ENCODE measurements at regions not wholly inside any gene's neighbourhood (a gene's known extent, or its start where the extent isn't known, plus 50 kb on each side); places are given as distances from the start of the nearest gene placed in this dataset.
"Not testable (repeated sequence)": the region's sequence is repeated elsewhere in the genome, so short reads cannot be mapped to it uniquely, and the experiment has no call there.

DNA sequence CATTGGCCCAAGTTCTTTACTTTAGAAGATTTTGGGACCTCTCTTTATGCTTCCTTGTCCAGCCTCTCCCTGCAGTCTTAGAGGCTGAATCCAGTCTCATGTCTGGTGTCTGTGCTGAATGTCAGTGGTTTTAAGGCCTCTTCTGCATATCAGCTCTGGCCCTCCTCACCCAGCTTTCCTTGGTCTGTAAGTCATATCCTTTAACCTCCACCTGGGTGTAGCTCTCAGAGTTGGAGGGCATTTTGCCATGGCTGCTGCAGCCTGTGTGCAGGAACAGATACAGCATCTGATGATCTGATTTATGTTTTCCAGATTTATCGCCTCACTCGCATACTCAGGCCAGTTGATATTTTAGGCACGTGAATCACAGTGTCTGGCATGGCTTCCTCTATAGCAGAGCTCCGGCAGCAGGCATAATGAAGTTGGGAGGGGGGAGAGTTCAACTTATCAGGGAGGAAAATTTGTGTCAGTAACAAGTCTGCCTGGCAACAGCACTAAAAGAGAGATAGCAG lies 335.0 kb downstream of the PCNX1 start:
- no peak for DNase-seq

DNA sequence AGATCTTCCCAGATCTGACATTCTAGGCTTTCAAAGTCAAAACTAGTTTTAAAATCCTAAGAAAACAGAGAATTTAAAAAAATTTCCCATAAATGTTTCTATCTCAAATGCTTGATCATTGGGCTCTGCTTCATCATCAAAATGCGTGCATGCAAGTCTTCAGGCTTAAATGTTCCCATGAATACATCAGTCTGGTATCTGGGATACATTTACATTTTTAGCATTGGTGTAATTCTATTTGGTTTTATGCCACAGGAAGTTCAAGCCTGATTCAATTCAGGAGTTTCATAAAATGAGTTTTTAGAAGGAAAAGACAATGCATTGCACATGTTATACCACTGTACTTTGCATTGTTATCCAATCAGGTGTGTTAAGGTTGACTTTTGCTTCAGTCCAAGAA lies 336.4 kb downstream of the PCNX1 start:
- DNase-seq: no peak

DNA sequence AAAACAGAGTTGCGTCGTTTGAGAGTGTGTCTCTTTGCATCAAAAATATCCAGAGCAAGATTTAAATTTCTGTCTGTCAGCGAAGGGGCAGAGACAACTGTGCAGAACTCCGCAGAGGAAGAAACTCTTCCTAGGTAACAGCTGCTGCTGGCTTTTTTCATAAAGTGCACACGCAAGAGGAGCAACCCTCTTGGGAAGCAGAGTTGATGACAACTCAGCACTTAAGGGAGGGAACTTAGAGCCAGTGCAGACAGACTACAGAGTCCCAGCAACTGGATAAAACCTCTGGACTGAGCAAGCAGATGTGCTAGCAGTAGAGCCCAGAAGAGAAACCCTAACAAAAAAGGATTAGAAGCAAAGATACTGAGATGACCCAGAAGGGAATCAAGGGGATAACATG lies 337.1 kb downstream of the PCNX1 start:
- DNase-seq: no peak

DNA sequence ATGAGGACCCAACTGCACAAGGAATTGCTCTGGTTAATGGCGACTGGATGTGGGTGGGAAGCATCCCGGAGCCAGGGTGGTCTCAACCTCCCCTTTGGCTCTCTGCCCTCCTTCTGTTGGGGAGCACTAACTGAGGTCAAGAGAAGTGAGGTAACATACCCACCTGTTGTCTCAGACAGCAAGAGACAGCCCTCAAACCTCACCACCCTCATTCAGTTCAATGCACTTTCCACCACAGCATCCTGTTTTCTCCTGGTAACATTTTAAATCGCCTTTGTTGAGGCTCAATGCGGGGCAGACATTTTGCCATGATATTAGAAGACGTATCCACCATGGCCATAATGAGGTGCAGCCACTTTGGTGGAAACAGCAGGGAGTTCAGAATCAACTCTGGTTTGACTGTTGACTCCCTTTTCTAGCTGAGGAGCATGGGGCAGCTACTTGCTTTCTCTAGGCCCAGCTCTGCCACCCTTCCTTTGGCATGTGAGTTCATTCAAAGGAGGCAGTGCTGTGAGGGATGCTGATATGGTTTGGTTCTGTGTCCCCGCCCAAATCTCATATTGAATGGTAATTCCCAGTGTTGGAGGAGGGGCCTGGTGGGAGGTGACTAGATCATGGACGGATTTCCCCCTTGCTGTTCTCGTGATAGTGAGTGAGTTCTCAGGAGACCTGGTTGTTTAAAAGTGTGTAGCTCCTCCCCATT lies 338.6 kb downstream of the PCNX1 start:
- DNase-seq: no peak

DNA sequence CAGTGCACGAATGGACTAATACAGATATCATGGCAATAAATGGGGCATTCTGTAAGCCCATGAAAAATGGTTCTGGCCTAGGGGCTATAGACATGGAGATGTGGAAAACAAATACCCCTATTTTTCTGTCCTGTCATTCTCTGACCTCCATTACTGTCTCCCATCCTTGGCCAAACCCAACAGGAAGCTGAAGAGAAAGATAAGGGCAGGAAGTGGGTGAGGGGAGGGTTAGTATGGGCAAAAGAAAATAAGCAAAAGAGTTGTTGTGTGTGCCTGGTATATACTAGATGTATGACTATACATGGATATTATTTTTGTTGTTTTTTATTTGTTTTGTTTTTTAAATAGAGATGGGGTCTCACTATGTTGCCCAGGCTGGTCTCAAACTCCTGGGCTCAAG lies 339.3 kb downstream of the PCNX1 start:
- no peak for DNase-seq

DNA sequence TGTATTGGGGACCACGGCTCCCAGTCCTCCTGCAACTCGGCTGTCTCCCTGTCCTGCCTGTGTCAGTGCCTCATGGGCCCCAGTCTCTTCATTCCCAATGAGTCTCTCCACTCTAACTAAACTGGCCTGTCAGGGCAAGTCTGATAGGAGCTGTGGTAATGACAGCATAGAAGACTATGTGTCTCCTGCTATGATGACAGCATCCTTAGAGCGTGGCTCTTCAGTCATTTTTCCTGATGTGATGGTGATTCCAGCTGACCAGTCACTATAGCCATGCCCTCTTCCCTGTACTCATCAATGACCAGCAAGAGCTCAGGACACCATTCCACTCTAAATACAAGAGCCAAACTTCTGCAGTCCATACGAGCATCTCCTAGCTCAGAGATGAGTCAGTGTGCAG lies 339.8 kb downstream of the PCNX1 start:
- DNase-seq: no peak

DNA sequence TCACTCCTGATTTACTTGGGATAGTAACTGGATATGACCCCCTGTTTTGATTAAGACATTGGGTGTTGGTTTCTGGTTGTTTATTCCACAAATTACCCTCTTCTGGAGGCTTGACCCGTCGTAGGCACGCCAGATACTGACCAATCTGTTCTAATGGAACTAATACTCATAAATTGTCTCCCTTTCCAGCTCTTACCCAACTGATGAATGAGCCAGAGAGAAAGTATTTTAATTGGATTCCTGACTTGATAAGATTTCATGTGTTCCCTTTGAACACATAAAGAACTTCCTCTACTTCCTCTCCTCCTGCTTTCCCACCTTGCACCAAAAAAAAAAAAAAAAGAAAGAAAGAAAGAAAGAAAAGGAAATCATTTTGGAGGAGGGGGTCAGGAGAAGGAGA lies 340.9 kb downstream of the PCNX1 start:
- DNase-seq: no peak

DNA sequence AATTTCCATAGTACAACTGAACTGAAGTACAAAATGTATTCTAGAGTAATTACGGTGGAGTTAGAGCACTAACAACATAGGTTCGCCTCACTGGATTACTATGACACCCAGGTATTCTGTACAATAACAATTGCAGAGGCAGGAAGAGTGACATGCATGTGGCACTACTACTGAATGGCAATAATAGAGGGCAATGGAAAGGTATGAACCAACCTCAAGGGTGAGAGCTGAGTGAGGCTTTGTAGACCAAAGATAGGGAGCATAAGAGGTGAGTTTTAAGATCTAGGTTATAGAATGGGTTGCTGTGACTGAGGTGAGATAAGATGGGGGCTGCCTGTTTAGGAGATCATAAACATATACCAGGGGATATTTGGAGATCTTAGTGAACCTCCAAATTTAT lies 343.1 kb downstream of the PCNX1 start:
- no peak for DNase-seq

DNA sequence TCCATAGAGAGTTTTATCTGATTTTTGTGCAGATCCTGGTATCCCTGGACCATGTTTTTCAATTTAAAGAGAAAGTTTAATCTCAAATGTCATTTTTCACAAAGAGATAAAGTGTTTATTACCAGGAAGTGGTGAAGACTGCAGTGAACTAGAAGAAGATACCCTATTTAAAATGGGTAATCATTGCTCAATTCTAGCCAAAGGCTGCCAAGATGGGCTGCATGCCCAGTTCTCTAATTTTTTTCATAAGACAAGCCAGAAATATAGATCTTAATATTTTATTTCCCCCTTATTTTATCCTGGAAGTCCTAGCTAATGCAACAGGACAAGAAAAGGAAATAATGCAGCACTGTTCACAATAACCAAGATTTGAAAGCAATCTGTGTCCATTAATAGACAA lies 343.5 kb downstream of the PCNX1 start:
- DNase-seq: no peak

DNA sequence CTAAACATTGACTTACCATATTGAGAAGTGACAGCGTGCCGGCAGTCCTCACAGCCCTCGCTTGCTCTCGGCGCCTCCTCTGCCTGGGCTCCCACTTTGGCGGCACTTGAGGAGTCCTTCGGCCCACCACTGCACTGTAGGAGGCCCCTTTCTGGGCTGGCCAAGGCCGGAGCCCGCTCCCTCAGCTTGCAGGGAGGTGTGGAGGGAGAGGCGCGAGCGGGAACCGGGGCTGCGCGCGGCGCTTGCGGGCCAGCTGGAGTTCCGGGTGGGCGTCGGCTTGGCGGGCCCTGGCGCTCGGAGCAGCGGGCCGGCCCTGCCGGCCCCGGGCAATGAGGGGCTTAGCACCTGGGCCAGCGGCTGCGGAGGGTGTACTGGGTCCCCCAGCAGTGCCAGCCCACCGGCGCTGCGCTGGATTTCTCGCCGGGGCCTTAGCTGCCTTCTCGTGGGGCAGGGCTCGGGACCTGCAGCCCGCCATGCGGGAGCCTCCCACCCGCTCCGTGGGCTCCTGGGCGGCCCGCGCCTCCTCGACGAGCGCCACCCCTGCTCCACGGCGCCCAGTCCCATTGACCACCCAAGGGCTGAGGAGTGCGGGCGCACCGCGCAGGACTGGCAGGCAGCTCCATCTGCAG lies 346.9 kb downstream of the PCNX1 start:
- DNase-seq: not testable (repeated sequence)

DNA sequence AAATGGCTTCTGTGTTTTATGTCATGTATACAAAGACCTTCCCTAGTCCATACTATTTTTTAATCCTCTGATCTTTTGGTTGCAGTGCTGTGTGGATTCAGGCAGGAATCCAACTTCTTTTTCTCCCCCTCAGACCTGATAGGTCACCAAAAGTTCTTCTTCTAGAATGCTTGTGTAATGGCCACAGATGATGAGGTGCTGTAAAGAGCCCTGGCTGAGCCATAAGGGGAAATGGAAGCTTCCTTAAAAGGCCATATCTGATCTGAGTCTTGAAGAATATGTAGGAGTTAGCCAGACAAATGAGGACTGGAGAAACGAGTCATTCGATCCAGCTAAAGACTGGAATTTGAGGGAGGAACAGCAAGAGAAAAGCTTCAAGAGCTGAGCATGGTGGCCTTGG lies 353.9 kb downstream of the PCNX1 start:
- DNase-seq: no peak

DNA sequence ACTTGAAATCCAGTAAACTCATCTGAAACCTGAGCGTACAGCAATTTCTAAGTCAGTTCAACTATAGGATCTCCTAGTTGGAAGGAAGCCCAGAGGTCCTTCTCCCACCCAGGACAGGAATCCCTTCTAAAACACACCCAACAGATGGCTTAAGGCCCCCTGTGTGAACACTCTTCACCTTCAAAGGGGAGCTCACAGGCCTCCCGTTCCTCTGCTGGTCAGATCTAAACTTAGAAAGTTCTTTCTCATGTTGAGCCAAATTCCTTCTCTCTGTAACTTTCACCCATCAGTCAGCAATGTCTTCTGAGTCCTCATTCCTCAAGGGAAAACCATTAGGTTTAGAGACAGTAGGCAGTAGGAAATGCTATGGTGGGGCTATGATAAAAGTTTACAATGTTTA lies 355.2 kb downstream of the PCNX1 start:
- DNase-seq: no peak

DNA sequence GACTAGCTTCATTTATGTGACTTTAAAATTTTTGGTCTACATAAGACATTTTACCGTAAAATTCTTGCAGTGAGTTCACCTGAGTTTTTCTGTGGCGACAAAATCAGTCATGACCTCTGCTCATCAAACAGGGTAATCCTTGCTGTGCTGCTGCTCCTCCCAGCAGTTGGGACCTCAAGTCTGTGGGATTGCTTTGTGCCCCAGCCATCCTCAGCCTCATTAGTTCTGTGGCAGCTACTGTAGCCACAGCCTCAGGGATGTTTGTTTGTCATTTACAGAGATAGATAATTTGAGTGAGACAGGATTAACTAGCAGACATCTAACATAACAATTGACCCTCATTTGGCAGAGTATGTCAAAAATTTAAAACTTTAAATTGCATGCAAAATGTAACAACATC lies 357.0 kb downstream of the PCNX1 start:
- DNase-seq: no peak

DNA sequence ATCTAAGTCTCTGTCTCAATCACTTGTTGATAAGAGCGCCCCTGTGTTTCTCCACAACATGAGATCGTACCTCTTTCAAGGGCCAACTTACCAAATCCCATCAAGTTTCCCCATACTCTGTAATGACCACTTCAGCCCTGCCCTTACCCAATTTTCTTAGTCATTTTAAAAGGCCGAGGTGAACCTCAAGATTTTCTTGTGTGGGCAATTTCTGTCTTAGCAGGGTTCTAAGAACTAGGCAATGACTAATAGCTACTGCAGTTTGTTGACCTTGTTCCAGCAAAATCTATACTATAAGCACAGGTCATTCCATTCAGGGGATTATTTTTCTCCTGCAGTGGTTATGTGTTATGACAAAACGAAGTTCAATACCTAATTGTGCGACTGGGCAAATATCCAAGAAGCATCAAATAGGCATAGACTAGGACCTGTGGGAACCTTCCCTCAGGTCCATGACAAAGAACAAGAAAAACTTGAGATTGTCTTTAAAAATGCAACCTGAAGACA lies 359.8 kb downstream of the PCNX1 start:
- DNase-seq: no peak

DNA sequence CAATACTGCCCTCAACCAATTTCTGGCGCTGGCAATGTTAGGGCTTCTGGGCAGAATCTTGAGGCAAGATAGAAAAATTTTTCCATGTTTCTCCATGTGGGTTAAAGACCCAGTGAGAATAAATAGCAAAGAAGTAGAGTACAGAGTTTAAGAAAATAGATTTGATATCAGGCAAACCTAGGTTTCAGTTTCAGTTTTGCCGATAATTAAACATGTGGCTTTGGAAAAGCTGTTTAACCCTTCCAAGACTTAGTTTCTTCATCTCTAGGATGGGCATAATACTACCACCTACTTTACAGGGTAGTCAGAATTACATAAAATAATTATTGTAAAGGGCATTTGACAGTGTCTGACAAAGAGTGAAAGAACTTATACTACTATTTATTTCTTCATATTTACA lies 360.4 kb downstream of the PCNX1 start:
- no peak for DNase-seq

DNA sequence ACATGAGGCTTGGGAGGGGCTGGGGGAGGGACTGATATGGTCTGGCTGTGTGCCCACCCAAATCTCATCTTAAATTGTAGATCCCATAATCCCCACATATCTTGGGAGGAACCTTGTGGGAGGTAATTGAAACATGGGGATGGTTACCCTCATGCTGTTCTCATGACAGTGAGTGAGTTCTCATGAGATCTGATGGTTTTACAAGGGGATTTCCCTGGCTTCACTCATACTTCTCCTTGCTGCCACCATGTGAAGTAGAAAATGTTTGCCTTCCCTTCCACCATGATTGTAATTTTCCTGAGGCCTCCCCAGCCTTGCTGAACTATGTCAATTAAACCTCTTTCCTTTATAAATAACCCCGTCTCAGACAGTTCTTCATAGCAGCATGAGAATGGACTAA lies 362.9 kb downstream of the PCNX1 start:
- no peak for DNase-seq

DNA sequence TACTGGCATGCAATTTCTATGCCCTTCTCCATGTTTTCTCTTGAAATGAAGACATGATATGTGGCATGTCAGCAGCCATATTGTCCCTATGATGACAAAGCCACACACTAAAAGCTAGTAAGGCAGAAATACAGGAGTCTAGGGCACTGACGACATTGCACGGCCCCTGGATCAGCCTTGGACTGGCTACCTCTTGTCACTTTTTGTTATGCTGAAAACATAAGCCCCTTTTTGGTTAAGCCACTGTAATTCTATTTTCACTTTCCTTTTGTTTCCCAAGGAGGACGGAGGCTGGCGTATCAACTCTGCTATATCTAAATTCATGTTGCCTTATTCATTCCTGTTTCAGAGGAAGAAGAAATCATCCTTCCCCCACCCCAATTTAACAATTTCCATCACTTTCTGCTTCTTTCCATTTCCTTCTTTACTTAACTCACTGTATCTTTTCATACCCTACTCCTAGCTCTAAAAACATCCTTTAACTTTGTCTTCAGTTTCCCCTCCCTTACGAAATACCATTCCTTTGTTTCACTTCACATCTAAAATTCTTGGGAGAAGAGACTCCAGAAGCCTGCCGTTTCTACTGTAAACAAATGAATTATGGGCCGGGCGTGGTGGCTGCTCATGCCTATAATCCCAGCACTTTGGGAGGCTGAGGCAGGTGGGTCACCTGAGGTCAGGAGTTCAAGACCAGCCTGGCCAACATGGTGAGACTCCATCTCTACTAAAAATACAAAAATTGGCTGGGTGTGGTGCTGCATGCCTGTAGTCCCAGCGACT lies 364.1 kb downstream of the PCNX1 start:
- no peak for DNase-seq

DNA sequence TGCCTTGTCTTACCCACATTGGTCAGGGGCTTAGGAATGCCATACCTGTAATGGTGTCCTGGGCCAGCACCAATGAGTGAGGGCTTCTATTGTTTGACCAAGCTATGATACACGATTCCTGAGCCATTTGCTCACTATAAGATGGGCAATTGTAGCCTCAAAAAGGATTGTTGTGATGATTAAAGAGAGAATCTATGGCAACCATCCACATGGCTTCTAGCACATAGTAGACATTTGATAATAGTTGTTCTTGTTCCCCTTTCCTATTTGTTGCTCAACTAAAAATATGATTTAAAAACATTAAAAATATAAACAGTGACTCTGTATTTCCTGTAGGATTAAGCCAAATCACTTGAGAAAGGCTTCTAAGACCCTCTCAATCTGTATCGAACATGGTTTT lies 366.1 kb downstream of the PCNX1 start:
- no peak for DNase-seq

DNA sequence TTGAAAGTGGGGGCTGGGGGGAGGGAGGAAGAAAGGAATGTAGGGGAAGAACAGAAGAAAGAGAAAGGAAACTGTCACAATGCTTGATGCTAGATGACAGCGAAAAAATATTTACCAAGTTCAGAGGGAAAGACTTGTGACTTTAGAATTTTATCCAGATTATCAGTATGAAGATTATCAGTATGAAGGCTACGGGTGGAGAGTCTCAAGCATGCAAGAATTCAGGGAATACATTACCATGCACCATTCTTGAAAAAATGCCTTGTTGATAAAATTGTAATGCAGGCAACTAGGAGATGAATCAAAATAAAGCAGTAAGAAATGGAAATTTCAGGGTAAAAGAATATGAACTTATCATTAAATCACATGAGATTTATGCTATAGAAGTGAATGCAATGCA lies 376.8 kb downstream of the PCNX1 start:
- no peak for DNase-seq

DNA sequence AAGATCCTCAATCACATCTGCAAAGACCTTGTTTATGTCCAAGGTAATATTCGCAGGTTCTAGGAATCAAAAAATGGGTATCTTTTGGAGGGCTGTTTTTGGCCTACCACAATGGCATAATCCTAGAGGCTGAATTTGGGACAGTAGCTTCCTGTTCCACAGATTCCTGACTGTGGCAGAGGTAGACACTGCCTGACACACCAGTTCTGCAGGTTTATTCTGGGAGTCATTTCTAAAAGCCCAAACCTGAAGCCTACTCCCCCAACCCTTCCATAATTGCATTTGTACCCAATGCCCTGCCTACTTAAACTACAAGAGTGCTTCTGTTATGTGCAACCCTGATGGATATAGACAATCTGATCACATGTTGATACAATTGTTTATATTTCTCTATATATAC lies 378.9 kb downstream of the PCNX1 start:
- DNase-seq: no peak

DNA sequence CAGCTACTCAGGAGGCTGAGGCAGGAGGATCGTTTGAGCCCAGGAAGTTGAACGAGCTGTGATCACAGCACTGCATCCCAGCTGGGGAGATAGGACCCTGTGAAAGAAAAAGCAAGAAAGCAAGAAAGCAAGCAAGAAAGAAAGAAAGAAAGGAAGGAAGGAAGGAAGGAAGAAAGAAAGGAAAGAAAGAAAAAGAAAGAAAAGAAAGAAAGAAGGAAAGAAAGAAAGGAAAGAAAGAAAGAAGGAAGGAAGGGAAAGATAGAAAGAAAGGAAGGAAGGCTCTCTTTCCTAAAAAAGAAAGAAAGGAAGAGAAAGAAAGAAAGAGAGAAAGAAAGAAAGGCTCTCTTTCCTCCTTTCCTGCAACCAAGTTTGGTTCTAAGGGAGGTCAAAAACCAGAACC lies 380.3 kb downstream of the PCNX1 start:
- DNase-seq: no peak

DNA sequence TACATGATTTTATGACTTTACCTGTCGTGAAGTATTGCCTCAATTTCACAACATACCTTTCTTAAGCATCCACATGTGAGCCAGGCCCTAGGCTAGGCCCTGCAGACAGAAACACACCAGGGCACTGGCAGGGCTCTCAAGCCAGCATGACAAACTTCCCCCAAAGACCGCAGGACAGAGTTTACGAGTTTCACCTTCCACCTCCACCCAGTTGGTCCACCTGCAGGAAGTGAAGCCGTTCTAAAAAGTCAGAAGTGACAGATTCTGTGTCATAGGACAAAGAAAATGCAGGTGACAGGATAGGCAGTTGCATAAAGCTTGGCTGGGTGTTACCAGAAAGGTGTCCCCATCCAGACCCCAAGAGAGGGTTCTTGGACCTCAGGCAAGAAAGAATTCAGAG lies 382.3 kb downstream of the PCNX1 start:
- peak; percentile 18 for DNase-seq

DNA sequence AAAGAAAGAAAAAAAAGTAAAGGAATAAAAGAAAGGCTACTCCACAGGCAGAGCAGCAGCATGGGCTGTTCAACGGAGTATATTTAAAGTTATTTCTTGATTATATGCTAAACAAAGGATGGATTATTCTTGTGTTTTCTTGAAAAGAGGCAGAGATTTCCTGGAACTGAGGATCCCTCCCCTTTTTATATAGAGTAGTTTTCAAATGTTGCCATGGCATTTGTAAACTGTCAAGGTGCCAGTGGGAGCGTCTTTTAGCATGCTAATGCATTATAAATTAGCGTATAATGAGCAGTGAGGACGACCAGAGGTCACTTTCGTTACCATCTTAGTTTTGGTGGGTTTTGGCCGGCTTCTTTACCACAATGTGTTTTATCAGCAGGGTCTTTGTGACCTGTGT lies 383.0 kb downstream of the PCNX1 start:
- DNase-seq: no peak

DNA sequence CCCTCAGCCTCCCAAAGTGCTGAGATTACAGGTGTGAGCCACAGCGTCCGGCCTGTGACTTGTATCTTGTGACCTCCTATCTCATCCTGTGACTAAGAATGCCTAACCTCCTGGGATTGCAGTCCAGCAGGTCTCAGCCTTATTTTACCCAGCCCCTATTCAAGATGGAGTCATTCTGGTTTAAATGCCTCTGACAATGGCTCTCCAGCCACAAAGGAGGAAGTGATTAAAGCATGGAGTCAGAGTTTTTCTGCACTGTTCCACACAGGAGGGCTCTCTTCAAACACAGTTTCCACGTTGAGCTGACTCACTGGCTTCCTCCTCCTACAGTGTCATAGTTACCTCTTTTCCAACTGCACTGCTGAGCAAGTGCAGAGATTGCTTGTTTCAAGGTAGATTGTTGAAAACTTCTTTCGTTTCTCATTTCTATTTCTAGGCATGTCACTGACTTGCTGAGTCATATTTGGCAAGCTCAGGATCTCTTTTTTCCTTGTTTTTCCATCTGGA lies 383.8 kb downstream of the PCNX1 start:
- peak; percentile 35 for DNase-seq
